NCI-H69 (cell line): ENCODE measurements at regions not wholly inside any gene's neighbourhood (a gene's known extent, or its start where the extent isn't known, plus 50 kb on each side); places are given as distances from the start of the nearest gene placed in this dataset.
A peak's percentile ranks its signal among the peaks of the same experiment; 100 is the strongest.

Source experiments
- DNase-seq: peaks from one replicate; lab custom pipeline; 2025; lab: John Stamatoyannopoulos, UW

GRCh38 chr13:100855151-100855550 lies 180.6 kb upstream of the TMTC4 start:
- DNase-seq: no peak

GRCh38 chr13:100854006-100854405 lies 179.4 kb upstream of the TMTC4 start:
- no peak for DNase-seq

- no peak for DNase-seq
Measured at GRCh38 chr13:100853434-100853833, 178.8 kb upstream of the TMTC4 start.

GRCh38 chr13:100852146-100852545 lies 177.6 kb upstream of the TMTC4 start:
- DNase-seq: no peak

- peak; percentile 31 for DNase-seq
Measured at GRCh38 chr13:100848304-100848703, 173.7 kb upstream of the TMTC4 start.

GRCh38 chr13:100845128-100845757 lies 170.6 kb upstream of the TMTC4 start:
- no peak for DNase-seq

- no peak for DNase-seq
Measured at GRCh38 chr13:100842136-100842535, 167.5 kb upstream of the TMTC4 start.

- DNase-seq: no peak
Measured at GRCh38 chr13:100838387-100838786, 163.8 kb upstream of the TMTC4 start.

- DNase-seq: no peak
Measured at GRCh38 chr13:100837631-100838030, 163.0 kb upstream of the TMTC4 start.

GRCh38 chr13:100836711-100837110 lies 162.1 kb upstream of the TMTC4 start:
- DNase-seq: peak; percentile 12

- DNase-seq: no peak
Measured at GRCh38 chr13:100835695-100836094, 161.1 kb upstream of the TMTC4 start.

- DNase-seq: no peak
Measured at GRCh38 chr13:100833427-100833826, 158.8 kb upstream of the TMTC4 start.

- DNase-seq: peak; percentile 22
Measured at GRCh38 chr13:100828226-100828625, 153.6 kb upstream of the TMTC4 start.

- DNase-seq: no peak
Measured at GRCh38 chr13:100827489-100828176, 153.0 kb upstream of the TMTC4 start.

GRCh38 chr13:100826441-100826840 lies 151.8 kb upstream of the TMTC4 start:
- DNase-seq: no peak

GRCh38 chr13:100825557-100825956 lies 151.0 kb upstream of the TMTC4 start:
- DNase-seq: no peak

GRCh38 chr13:100824366-100824765 lies 149.8 kb upstream of the TMTC4 start:
- no peak for DNase-seq

- no peak for DNase-seq
Measured at GRCh38 chr13:100823448-100823847, 148.9 kb upstream of the TMTC4 start.

- no peak for DNase-seq
Measured at GRCh38 chr13:100822871-100823443, 148.4 kb upstream of the TMTC4 start.

GRCh38 chr13:100818711-100819110 lies 144.1 kb upstream of the TMTC4 start:
- no peak for DNase-seq

GRCh38 chr13:100817928-100818327 lies 143.3 kb upstream of the TMTC4 start:
- no peak for DNase-seq

- DNase-seq: no peak
Measured at GRCh38 chr13:100815476-100816046, 141.0 kb upstream of the TMTC4 start.

GRCh38 chr13:100812982-100813584 lies 138.5 kb upstream of the TMTC4 start:
- DNase-seq: no peak
